ENCODE measurements at regions not wholly inside any gene's neighbourhood (a gene's known extent, or its start where the extent isn't known, plus 50 kb on each side); places are given as distances from the start of the nearest gene placed in this dataset.
"Not testable (repeated sequence)": the region's sequence is repeated elsewhere in the genome, so short reads cannot be mapped to it uniquely, and the experiment has no call there.

DNA sequence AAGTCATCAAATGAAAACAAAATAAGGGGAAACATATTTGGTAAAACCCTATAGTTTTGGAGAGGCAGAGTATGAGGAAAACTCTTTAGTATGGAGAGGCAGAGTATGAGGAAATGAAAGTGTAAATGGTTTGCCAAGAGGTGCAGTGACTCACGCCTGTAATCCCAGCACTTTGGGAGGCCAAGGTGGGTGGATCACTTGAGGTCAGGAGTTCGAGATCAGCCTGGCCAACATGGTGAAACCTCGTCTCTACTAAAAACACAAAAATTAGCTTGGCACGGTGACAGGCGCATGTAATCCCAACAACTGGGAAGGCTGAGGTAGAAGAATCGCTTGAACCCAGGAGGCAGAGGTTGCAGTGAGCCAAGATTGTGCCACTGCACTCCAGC is 228.2 kb upstream of the RREB1 start:
- TF ChIP-seq KLF17, ZNF112, PRDM1, YY1 (tag by site-specific recombination; IDR thresholded peaks at IDR 0.05): not testable (repeated sequence)
- TF ChIP-seq, protein P1, sequence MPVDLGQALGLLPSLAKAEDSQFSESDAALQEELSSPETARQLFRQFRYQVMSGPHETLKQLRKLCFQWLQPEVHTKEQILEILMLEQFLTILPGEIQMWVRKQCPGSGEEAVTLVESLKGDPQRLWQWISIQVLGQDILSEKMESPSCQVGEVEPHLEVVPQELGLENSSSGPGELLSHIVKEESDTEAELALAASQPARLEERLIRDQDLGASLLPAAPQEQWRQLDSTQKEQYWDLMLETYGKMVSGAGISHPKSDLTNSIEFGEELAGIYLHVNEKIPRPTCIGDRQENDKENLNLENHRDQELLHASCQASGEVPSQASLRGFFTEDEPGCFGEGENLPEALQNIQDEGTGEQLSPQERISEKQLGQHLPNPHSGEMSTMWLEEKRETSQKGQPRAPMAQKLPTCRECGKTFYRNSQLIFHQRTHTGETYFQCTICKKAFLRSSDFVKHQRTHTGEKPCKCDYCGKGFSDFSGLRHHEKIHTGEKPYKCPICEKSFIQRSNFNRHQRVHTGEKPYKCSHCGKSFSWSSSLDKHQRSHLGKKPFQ (tag by site-specific recombination; IDR thresholded peaks at IDR 0.05): not testable (repeated sequence)
- TF ChIP-seq, protein P2, sequence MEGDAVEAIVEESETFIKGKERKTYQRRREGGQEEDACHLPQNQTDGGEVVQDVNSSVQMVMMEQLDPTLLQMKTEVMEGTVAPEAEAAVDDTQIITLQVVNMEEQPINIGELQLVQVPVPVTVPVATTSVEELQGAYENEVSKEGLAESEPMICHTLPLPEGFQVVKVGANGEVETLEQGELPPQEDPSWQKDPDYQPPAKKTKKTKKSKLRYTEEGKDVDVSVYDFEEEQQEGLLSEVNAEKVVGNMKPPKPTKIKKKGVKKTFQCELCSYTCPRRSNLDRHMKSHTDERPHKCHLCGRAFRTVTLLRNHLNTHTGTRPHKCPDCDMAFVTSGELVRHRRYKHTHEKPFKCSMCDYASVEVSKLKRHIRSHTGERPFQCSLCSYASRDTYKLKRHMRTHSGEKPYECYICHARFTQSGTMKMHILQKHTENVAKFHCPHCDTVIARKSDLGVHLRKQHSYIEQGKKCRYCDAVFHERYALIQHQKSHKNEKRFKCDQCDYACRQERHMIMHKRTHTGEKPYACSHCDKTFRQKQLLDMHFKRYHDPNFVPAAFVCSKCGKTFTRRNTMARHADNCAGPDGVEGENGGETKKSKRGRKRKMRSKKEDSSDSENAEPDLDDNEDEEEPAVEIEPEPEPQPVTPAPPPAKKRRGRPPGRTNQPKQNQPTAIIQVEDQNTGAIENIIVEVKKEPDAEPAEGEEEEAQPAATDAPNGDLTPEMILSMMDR (tag by site-specific recombination; IDR thresholded peaks at IDR 0.05): not testable (repeated sequence)
- TF ChIP-seq, protein P3, sequence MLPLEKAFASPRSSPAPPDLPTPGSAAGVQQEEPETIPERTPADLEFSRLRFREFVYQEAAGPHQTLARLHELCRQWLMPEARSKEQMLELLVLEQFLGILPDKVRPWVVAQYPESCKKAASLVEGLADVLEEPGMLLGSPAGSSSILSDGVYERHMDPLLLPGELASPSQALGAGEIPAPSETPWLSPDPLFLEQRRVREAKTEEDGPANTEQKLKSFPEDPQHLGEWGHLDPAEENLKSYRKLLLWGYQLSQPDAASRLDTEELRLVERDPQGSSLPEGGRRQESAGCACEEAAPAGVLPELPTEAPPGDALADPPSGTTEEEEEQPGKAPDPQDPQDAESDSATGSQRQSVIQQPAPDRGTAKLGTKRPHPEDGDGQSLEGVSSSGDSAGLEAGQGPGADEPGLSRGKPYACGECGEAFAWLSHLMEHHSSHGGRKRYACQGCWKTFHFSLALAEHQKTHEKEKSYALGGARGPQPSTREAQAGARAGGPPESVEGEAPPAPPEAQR (tag by site-specific recombination; IDR thresholded peaks at IDR 0.05): not testable (repeated sequence)

All from HEK293 (cell line).